Trophoblast cell (in vitro differentiated cells and primary cell): ENCODE measurements at regions not wholly inside any gene's neighbourhood (a gene's known extent, or its start where the extent isn't known, plus 50 kb on each side); places are given as distances from the start of the nearest gene placed in this dataset.

Experiments
- DNase-seq, 2 donors: peaks; one replicate each; pipeline ENCODE4 v3.0.0-alpha.2; 2016
- H2AFZ ChIP-seq: 2 replicates; pipeline ENCODE4 v1.6.1; 2013; ENCODE audit warnings: low read length, moderate library complexity, mild to moderate bottlenecking; ENCODE audit not compliant: insufficient read depth, poor library complexity
- H2AK5ac ChIP-seq: 2 replicates; pipeline ENCODE4 v1.6.1; 2013; ENCODE audit warnings: mild to moderate bottlenecking, low read length
- H2BK120ac ChIP-seq: 2 replicates; pipeline ENCODE4 v1.6.1; 2013; ENCODE audit warnings: low read length, mild to moderate bottlenecking, moderate library complexity; ENCODE audit not compliant: insufficient read depth, poor library complexity
- H2BK12ac ChIP-seq: 2 replicates; pipeline ENCODE4 v1.6.1; 2013; ENCODE audit warnings: mild to moderate bottlenecking, low read length, moderate library complexity
- H2BK5ac ChIP-seq: 2 replicates; pipeline ENCODE4 v1.6.1; 2013; ENCODE audit warnings: low read length, low read depth, moderate library complexity, mild to moderate bottlenecking; ENCODE audit not compliant: poor library complexity
- H3K14ac ChIP-seq: 2 replicates; pipeline ENCODE4 v1.6.1; 2013; ENCODE audit warnings: mild to moderate bottlenecking, low read length
- H3K18ac ChIP-seq: 2 replicates; pipeline ENCODE4 v1.6.1; 2013; ENCODE audit warnings: mild to moderate bottlenecking, low read length
- H3K23ac ChIP-seq: 2 replicates; pipeline ENCODE4 v1.6.1; 2013; ENCODE audit warnings: low read length
- H3K27ac ChIP-seq: 2 replicates; pipeline ENCODE4 v1.5.1; 2013; ENCODE audit warnings: low read depth, mild to moderate bottlenecking, inconsistent platforms, low read length, moderate library complexity
- H3K27me3 ChIP-seq: 2 replicates; pipeline ENCODE4 v1.6.1; 2013; ENCODE audit warnings: inconsistent platforms, mild to moderate bottlenecking, low read length, moderate library complexity; ENCODE audit not compliant: insufficient read depth
- H3K36me3 ChIP-seq, 2 experiments: 1 replicate in 1 of 2; 2 replicates in 1 of 2; pipeline ENCODE4 v1.6.1; 2013; ENCODE audit warnings: low read length in 2 of 2, mild to moderate bottlenecking in 2 of 2, moderate library complexity in 1 of 2; ENCODE audit not compliant: insufficient read depth in 2 of 2, control insufficient read depth in 1 of 2
- H3K4ac ChIP-seq: 2 replicates; pipeline ENCODE4 v1.6.1; 2013; ENCODE audit warnings: low read depth, mild to moderate bottlenecking, low read length, moderate library complexity
- H3K4me1 ChIP-seq, 2 experiments: 1 replicate in 1 of 2; 2 replicates in 1 of 2; pipeline ENCODE4 v1.6.1; 2013; ENCODE audit warnings: low read length in 2 of 2, mild to moderate bottlenecking in 2 of 2, moderate library complexity in 1 of 2; ENCODE audit not compliant: insufficient read depth in 2 of 2, control insufficient read depth in 1 of 2
- H3K4me2 ChIP-seq: 2 replicates; pipeline ENCODE4 v1.6.1; 2013; ENCODE audit warnings: inconsistent platforms, mild to moderate bottlenecking, low read length, moderate library complexity
- H3K4me3 ChIP-seq: 2 replicates; pipeline ENCODE4 v1.5.1; 2013; ENCODE audit warnings: mild to moderate bottlenecking, low read depth, low read length, inconsistent platforms
- H3K79me1 ChIP-seq: one replicate; pipeline ENCODE4 v1.6.1; 2013; ENCODE audit warnings: low read length
- H3K79me2 ChIP-seq: 2 replicates; pipeline ENCODE4 v1.6.1; 2013; ENCODE audit warnings: low read length, mild to moderate bottlenecking; ENCODE audit not compliant: control insufficient read depth, insufficient read depth, poor library complexity
- H3K9ac ChIP-seq: 2 replicates; pipeline ENCODE4 v1.6.1; 2013; ENCODE audit warnings: mild to moderate bottlenecking, low read length
- H3K9me3 ChIP-seq: 2 replicates; pipeline ENCODE4 v1.6.1; 2013; ENCODE audit warnings: low read depth, mild to moderate bottlenecking, control low read depth, inconsistent platforms, low read length; ENCODE audit not compliant: insufficient read depth
- H4K12ac ChIP-seq: 2 replicates; pipeline ENCODE4 v1.6.1; 2013; ENCODE audit warnings: low read depth, mild to moderate bottlenecking, low read length, moderate library complexity
- H4K8ac ChIP-seq: 2 replicates; pipeline ENCODE4 v1.6.1; 2013; ENCODE audit warnings: low read depth, mild to moderate bottlenecking, low read length, moderate library complexity
- H4K91ac ChIP-seq: one replicate; pipeline ENCODE4 v1.6.1; 2013; ENCODE audit warnings: low read depth, mild to moderate bottlenecking, low read length, moderate library complexity
- WGBS: extraction: QIAGEN DNeasy Blood & Tissue Kit; methylation state at CpG from one replicate; pipeline ENCODE4 v1.1.7; 2013; ENCODE audit warnings: missing lambda C conversion rate; ENCODE audit not compliant: insufficient read length, insufficient coverage; ENCODE audit errors: extremely low coverage; 5-methylcytosine and 5-hydroxymethylcytosine counted together

- Histone ChIP-seq H2AFZ (no peak overlapping the region), H3K4me2 (no peak overlapping the region), H3K18ac (no peak overlapping the region), H4K12ac (no peak overlapping the region), H3K9me3 (no peaks in the 10 kb centered on the region), H3K9ac (no peak overlapping the region), H4K91ac (no peak overlapping the region), H3K23ac (no peak overlapping the region), H3K79me1 (no peaks in the 10 kb centered on the region), H2BK5ac (no peak overlapping the region), H2BK12ac (no peak overlapping the region), H4K8ac (no peak overlapping the region), H3K36me3 (no peaks in the 10 kb centered on the region), H3K4me3 (no peak overlapping the region), H3K4me1 (no peaks in the 10 kb centered on the region), H3K27ac (no peak overlapping the region), H3K4ac (no peak overlapping the region), H3K14ac (no peak overlapping the region), H3K27me3 (no peaks in the 10 kb centered on the region), H2BK120ac (no peak overlapping the region), H2AK5ac (no peak overlapping the region), H3K79me2 (no peaks in the 10 kb centered on the region)
- DNase-seq = no peak
- no CpG with 5 or more reads among the region's 1 CpG for WGBS
Measured at GRCh38 chr2:104233591-104233990, 620.3 kb upstream of the POU3F3 start.

DNA sequence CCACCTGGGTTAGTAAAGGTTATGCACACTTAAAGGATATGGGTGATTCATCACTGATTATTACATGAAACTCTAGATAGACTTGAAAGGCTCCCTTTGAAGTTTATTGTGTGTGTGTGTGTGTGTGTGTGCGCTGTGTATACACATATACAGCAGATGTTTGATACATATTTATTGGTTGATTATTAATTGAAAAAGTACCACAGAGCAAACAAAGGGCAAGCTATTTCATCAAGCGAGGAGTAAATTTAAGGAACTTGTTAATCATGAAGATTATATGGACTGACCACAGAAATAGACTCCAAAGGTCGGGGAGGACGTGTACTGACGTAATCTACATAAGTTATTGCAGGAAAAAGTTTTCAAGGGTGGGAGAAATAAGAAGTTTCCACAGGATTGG lies 617.4 kb upstream of the POU3F3 start:
- Histone ChIP-seq H3K23ac (no peak overlapping the region), H4K91ac (no peak overlapping the region), H3K4me2 (no peak overlapping the region), H3K79me1 (no peaks in the 10 kb centered on the region), H3K4ac (no peak overlapping the region), H2BK5ac (no peak overlapping the region), H3K36me3 (no peaks in the 10 kb centered on the region), H2BK12ac (no peak overlapping the region), H4K8ac (no peak overlapping the region), H3K18ac (no peak overlapping the region), H2AK5ac (no peak overlapping the region), H3K14ac (no peak overlapping the region), H3K9me3 (peaks cover 2% of the 10 kb centered on the region), H3K4me3 (no peak overlapping the region), H3K27ac (no peak overlapping the region), H2BK120ac (no peak overlapping the region), H3K27me3 (no peaks in the 10 kb centered on the region), H3K4me1 (no peaks in the 10 kb centered on the region), H3K79me2 (no peaks in the 10 kb centered on the region), H3K9ac (no peak overlapping the region), H2AFZ (no peak overlapping the region), H4K12ac (no peak overlapping the region)
- no peak for DNase-seq
- no CpG with 5 or more reads among the region's 5 CpGs for WGBS

DNA sequence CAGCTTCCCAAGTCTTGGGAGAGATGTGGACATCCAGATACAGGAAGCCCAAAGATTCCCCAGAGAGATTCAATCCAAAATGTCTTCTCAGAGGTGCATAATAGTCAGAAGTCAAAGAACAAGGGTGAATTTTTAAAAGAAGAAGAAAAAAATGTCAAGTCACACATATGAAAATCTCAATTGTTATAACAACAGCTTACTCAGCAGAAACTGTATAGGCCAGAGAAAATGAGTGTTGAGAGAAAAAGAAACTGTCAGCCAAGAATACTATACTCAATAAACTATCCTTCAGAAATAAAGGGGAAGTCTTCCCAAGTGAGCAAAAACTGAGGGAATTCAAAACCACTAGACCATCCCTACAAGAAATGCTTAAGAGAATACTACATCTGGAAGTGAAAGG lies 612.9 kb upstream of the POU3F3 start:
- H4K8ac ChIP-seq = no peak overlapping the region
- no peaks in the 10 kb centered on the region for H3K36me3 ChIP-seq
- H3K4me2 ChIP-seq = no peak overlapping the region
- no peak overlapping the region for H4K12ac ChIP-seq
- no peak overlapping the region for H3K14ac ChIP-seq
- no peaks in the 10 kb centered on the region for H3K4me1 ChIP-seq
- no peak overlapping the region for H3K4ac ChIP-seq
- H3K9ac ChIP-seq = no peak overlapping the region
- H3K18ac ChIP-seq = no peak overlapping the region
- H3K79me1 ChIP-seq = no peaks in the 10 kb centered on the region
- H3K79me2 ChIP-seq = no peaks in the 10 kb centered on the region
- no peak overlapping the region for H3K4me3 ChIP-seq
- H2BK120ac ChIP-seq = no peak overlapping the region
- no peak overlapping the region for H3K23ac ChIP-seq
- no peak overlapping the region for H2BK5ac ChIP-seq
- H3K27me3 ChIP-seq = no peaks in the 10 kb centered on the region
- peaks cover 2% of the 10 kb centered on the region for H3K9me3 ChIP-seq
- H4K91ac ChIP-seq = no peak overlapping the region
- no peak overlapping the region for H2AK5ac ChIP-seq
- no peak overlapping the region for H3K27ac ChIP-seq
- H2AFZ ChIP-seq = no peak overlapping the region
- H2BK12ac ChIP-seq = no peak overlapping the region
- no peak for DNase-seq

- Histone ChIP-seq H2AFZ (no peak overlapping the region), H3K23ac (no peak overlapping the region), H3K4me2 (no peak overlapping the region), H3K4me3 (no peak overlapping the region), H3K18ac (no peak overlapping the region), H3K36me3 (no peaks in the 10 kb centered on the region), H2BK5ac (no peak overlapping the region), H3K27ac (no peak overlapping the region), H4K8ac (no peak overlapping the region), H3K79me2 (no peaks in the 10 kb centered on the region), H3K27me3 (no peaks in the 10 kb centered on the region), H2BK120ac (no peak overlapping the region), H3K14ac (no peak overlapping the region), H3K79me1 (no peaks in the 10 kb centered on the region), H2AK5ac (no peak overlapping the region), H3K4me1 (no peaks in the 10 kb centered on the region), H3K4ac (no peak overlapping the region), H2BK12ac (no peak overlapping the region), H3K9ac (no peak overlapping the region), H4K12ac (no peak overlapping the region), H3K9me3 (no peaks in the 10 kb centered on the region), H4K91ac (no peak overlapping the region)
- DNase-seq = no peak
- WGBS = no CpG with 5 or more reads among the region's 4 CpGs
Measured at GRCh38 chr2:104249629-104250028, 604.3 kb upstream of the POU3F3 start.

DNA sequence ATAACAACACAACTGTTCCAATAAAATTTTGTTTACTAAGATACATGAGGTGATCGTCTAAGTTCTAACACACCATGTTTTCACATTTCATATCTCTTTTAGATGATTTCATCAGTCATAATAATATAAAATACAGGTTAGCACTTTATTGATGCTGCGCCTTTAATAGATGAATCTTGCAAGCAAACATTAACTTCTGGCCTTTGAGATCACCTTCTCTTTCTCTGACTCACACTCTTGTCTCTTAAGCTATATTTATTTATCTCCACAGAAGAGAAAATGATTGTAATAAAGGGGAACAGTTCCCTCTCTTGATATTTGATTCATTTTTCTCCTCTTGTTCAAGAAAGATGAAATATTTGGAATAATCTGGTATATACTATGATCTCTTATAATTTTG lies 603.3 kb upstream of the POU3F3 start:
- Histone ChIP-seq H3K23ac (no peak overlapping the region), H2BK120ac (no peak overlapping the region), H3K4me3 (no peak overlapping the region), H3K9me3 (no peaks in the 10 kb centered on the region), H4K91ac (no peak overlapping the region), H2AK5ac (no peak overlapping the region), H3K27me3 (no peaks in the 10 kb centered on the region), H3K27ac (no peak overlapping the region), H4K12ac (no peak overlapping the region), H3K4me2 (no peak overlapping the region), H3K14ac (no peak overlapping the region), H2AFZ (no peak overlapping the region), H3K9ac (no peak overlapping the region), H2BK5ac (no peak overlapping the region), H3K36me3 (no peaks in the 10 kb centered on the region), H2BK12ac (no peak overlapping the region), H3K79me1 (no peaks in the 10 kb centered on the region), H3K4ac (no peak overlapping the region), H3K4me1 (no peaks in the 10 kb centered on the region), H3K79me2 (no peaks in the 10 kb centered on the region), H3K18ac (no peak overlapping the region), H4K8ac (no peak overlapping the region)
- no CpG with 5 or more reads among the region's 2 CpGs for WGBS
- no peak for DNase-seq
